Activated T-cell treated with anti-CD3 and anti-CD28 coated beads, Interleukin-2, amount 50 U/mL, for 4 hours (primary cell): ENCODE measurements at regions not wholly inside any gene's neighbourhood (a gene's known extent, or its start where the extent isn't known, plus 50 kb on each side); places are given as distances from the start of the nearest gene placed in this dataset.
"Not testable (repeated sequence)": the region's sequence is repeated elsewhere in the genome, so short reads cannot be mapped to it uniquely, and the experiment has no call there.

ENCODE experiments used
- ATAC-seq, 2 donors: fragments of 200-7000 bp; cut with Tn5 transposase; one replicate each; pipeline ENCODE4 v1.10.0; 2021
- DNase-seq: peaks from one replicate; pipeline ENCODE4 v3.0.0-alpha.2; 2020
- H3K27me3 Mint-ChIP-seq: one replicate; pipeline ENCODE4 v1.8.0; 2021; ENCODE audit warnings: low read depth, mixed read lengths
- H3K36me3 Mint-ChIP-seq: one replicate; pipeline ENCODE4 v1.8.0; 2022; ENCODE audit warnings: mixed read lengths; ENCODE audit not compliant: insufficient read depth
- H3K4me1 Mint-ChIP-seq: one replicate; pipeline ENCODE4 v1.8.0; 2021; ENCODE audit warnings: low read depth, mixed read lengths
- H3K4me3 Mint-ChIP-seq: one replicate; pipeline ENCODE4 v1.8.0; 2021; ENCODE audit warnings: mild to moderate bottlenecking, moderate library complexity, mixed read lengths
- H3K9me3 Mint-ChIP-seq: one replicate; pipeline ENCODE4 v1.8.0; 2021; ENCODE audit warnings: mixed read lengths

GRCh38 chr16:85200471-85201278 is 88.4 kb upstream of the CIBAR2 start:
- Mint-ChIP-seq H3K27me3 (peaks cover 1% of the 10 kb centered on the region), H3K4me3 (no peak overlapping the region), H3K9me3 (no peaks in the 10 kb centered on the region), H3K4me1 (no peaks in the 10 kb centered on the region), H3K36me3 (no peaks in the 10 kb centered on the region)
- DNase-seq (no peak), ATAC-seq (no peak)

- Mint-ChIP-seq H3K36me3 (no peaks in the 10 kb centered on the region), H3K4me3 (no peak overlapping the region), H3K27me3 (peaks cover 3% of the 10 kb centered on the region), H3K9me3 (no peaks in the 10 kb centered on the region), H3K4me1 (no peaks in the 10 kb centered on the region)
- ATAC-seq (no peak), DNase-seq (no peak)
Measured at GRCh38 chr16:85201574-85201973, 89.3 kb upstream of the CIBAR2 start.

DNA sequence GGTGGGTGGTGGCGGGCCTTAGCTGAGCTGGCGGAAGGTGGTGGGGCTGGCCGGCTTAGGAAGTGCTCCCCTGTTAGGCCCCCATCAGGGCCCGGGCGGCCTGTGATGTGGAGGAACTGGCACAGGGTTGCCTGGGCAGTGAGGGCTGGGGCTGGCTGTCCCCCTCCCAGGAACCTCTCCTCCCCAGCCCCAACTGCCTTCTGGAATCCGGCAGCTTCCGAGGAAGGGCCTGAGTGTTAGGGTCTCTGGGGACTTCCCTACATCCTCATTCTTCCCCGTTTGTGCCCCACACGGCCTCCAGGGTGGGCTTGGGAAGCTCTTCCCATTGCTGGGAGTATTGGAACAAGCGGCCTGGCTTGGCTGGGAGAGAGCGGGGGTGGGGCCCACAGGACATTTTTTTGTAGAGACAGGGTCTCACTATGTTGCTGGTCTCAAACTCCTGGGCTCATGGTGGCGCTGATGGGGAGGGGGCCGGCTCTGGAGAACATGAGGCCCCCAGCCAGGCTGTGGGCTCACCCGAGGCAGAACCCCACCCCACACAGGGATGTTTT is 89.9 kb upstream of the CIBAR2 start:
- Mint-ChIP-seq H3K4me1 (no peaks in the 10 kb centered on the region), H3K9me3 (no peaks in the 10 kb centered on the region), H3K4me3 (no peak overlapping the region), H3K36me3 (no peaks in the 10 kb centered on the region), H3K27me3 (peaks cover 3% of the 10 kb centered on the region)
- ATAC-seq (no peak), DNase-seq (no peak)

DNA sequence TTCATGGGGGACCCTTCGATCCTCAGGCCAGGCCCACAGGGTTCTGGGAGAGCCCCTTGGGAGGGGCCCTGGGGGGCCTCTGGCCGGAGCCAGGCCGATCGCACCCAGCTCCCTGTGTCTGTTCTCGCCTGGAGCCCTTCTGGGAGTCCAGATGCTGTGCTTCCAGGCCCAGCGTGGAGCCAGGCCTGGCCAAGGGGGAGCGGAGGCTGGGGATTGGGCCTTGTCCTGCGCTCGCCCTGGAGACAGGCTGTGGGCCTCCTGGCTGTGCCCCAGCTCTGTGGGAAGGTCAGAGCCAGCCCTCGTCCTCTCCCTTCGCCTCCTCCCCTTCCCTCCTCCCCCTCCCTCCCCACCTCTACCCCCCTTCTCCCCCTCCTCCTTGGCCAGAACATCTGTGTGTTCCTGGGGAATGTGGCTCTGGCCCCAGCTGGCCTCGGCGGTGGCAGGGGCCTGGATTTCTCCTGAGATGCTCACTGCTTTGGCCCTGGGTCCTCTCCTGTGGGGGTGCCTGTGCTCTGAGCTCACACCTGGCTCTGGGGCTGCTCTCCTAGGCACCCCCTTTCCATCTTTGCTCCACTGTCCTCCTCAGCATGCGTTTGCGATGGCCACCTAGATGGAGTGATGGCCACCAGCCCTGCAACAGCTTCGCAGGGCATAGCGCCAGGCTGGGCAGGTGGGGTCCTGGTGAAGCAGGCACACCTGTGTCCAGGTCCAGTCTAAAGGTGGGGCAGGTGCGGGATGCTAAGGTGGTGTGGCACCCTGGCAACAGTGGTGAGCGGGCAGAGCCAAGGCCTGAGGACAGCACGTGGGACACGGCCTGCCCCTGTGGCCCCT is 90.6 kb upstream of the CIBAR2 start:
- Mint-ChIP-seq H3K4me1 (no peaks in the 10 kb centered on the region), H3K4me3 (no peak overlapping the region), H3K9me3 (no peaks in the 10 kb centered on the region), H3K27me3 (peaks cover 4% of the 10 kb centered on the region), H3K36me3 (no peaks in the 10 kb centered on the region)
- ATAC-seq (no peak), DNase-seq (no peak)

- Mint-ChIP-seq H3K4me3 (no peak overlapping the region), H3K4me1 (no peaks in the 10 kb centered on the region), H3K36me3 (no peaks in the 10 kb centered on the region), H3K27me3 (peaks cover 4% of the 10 kb centered on the region), H3K9me3 (no peaks in the 10 kb centered on the region)
- ATAC-seq (no peak), DNase-seq (no peak)
Measured at GRCh38 chr16:85203462-85203813, 91.2 kb upstream of the CIBAR2 start.

DNA sequence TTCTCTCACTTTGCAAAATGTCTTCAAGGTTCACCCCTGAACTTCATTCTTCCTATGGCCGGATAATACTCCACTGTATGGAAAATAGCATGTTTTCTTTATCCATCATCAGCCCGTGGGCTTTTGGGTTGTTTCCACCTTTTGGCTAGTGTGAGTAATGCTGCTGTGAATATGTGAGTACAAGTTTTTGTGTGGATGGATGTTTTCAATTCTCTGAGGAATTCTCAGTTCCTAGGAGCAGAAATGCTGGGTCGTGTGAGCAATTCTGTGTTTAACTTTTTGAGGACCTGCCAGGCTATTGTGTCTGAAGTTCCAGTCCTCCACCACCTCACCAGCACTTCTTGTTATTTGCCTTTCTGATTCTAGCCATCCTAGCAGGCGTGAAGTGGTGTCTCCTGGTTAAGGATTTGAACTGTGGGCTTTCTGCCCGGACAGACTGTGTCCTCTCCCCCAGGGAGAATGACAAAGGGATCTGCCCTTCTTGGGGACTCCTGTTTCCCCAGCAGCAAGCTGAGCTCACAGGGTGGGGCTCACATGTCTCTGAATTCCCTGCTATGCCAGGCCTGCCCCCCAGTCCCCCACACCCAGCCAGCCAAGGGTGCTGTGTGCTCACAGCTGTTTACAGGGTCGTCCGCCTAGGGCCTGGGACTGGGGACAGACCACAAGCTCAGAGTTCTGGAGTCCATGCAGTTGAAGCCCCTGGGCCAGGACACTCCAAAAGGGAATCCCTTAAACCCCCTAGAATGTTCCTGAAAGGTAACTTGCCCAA is 92.2 kb upstream of the CIBAR2 start:
- H3K4me3 Mint-ChIP-seq, result no peak overlapping the region
- DNase-seq, result no peak
- H3K36me3 Mint-ChIP-seq, result no peaks in the 10 kb centered on the region
- H3K27me3 Mint-ChIP-seq, result peaks cover 4% of the 10 kb centered on the region
- H3K4me1 Mint-ChIP-seq, result no peaks in the 10 kb centered on the region
- no peaks in the 10 kb centered on the region for H3K9me3 Mint-ChIP-seq
- no peak for ATAC-seq

- not testable (repeated sequence) for H3K36me3 Mint-ChIP-seq, DNase-seq, ATAC-seq, H3K9me3 Mint-ChIP-seq, H3K4me1 Mint-ChIP-seq, H3K4me3 Mint-ChIP-seq, H3K27me3 Mint-ChIP-seq
Measured at GRCh38 chr16:85205257-85205656, 93.0 kb upstream of the CIBAR2 start.

DNA sequence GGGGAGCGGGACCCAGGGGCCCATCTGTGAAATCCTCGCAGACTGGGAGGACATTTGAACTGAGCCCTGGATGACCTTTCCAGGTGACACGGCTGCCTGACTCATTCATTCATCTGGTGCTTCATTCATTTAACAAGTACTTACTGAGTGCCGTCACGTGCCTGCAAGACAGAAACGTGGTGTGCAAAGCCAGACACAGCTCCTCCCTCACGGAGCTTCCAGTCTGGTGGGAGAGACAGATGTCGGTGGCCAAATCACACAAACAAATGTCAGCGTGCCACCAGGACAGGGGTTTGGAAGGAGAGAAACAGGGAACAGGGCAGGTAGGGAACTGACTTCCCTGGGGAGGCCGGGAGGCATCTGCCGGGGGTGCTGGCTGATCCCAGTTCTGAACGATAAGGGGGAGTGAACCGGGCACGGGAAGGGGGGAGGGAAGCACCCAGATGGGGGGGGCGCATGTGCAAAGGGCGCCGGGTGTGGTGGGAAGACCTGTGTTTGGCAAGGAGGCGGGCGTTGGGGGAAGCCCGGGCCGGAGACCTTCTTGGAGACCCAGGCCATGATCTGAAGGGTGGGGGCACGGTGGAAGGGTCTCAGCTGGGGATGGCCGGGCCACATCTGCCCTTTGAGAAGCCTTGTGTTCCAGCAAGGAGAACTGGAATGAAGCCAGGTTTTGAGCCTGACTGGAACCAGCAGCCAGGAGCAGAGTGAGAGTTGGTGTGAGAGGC is 93.6 kb upstream of the CIBAR2 start:
- Mint-ChIP-seq H3K27me3 (peaks cover 4% of the 10 kb centered on the region), H3K9me3 (no peaks in the 10 kb centered on the region), H3K4me3 (no peak overlapping the region), H3K4me1 (no peaks in the 10 kb centered on the region), H3K36me3 (no peaks in the 10 kb centered on the region)
- no peak for ATAC-seq
- no peak for DNase-seq

DNA sequence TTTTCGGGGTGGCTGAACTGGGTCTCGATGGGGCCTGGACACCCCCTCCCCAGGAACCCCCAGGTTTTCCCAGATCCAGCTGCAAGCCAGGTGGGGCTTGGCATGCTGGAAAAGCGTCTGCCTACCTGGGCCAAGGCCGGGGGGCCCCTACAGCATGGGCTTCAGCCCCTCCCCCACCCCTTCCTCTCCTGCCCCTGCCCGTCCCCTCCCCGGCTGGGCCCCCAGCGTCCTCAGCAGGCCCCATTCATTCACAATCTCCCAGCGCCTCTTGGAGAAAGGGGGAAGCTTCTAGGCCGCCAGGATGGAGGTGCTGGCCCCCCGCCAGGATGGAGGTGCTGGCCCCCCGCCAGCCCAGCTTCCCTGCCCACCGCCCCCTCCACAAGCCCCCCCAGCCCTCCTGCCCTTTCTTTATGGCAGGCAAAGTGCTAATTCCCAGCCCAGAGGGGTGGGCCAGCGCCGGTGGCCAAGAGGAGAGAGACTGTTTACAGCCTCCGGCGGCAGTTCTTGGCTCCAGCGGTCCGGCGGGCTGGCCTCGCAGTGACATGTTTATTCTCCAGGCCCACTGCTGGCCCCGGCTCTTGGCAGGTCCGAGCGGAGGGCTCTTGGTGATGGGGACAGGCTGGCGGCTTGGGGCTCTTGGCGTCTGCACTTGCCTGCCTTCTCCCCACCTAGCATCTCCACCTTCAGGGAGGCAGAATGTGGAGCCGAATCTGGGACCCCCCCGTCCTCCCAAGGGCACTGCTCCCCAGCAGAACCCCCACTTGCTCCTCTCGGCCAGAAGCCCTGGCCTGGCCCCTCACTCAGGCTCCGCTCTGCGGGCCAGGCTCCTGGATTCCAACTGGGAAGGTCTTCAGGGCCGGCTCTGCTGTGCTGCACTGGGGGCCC is 94.4 kb upstream of the CIBAR2 start:
- no peaks in the 10 kb centered on the region for H3K9me3 Mint-ChIP-seq
- H3K27me3 Mint-ChIP-seq, result peaks cover 4% of the 10 kb centered on the region
- no peaks in the 10 kb centered on the region for H3K36me3 Mint-ChIP-seq
- ATAC-seq (no peak), DNase-seq (no peak)
- no peak overlapping the region for H3K4me3 Mint-ChIP-seq
- H3K4me1 Mint-ChIP-seq, result no peaks in the 10 kb centered on the region

- Mint-ChIP-seq H3K9me3 (no peaks in the 10 kb centered on the region), H3K36me3 (no peaks in the 10 kb centered on the region), H3K4me3 (no peak overlapping the region), H3K4me1 (no peaks in the 10 kb centered on the region), H3K27me3 (peaks cover 6% of the 10 kb centered on the region)
- ATAC-seq (no peak), DNase-seq (no peak)
Measured at GRCh38 chr16:85207357-85207921, 95.2 kb upstream of the CIBAR2 start.

GRCh38 chr16:85208181-85208580 is 95.9 kb upstream of the CIBAR2 start:
- H3K9me3 Mint-ChIP-seq, result no peaks in the 10 kb centered on the region
- H3K4me1 Mint-ChIP-seq, result no peaks in the 10 kb centered on the region
- no peaks in the 10 kb centered on the region for H3K36me3 Mint-ChIP-seq
- no peak for DNase-seq
- H3K27me3 Mint-ChIP-seq, result peaks cover 6% of the 10 kb centered on the region
- no peak overlapping the region for H3K4me3 Mint-ChIP-seq
- no peak for ATAC-seq

DNA sequence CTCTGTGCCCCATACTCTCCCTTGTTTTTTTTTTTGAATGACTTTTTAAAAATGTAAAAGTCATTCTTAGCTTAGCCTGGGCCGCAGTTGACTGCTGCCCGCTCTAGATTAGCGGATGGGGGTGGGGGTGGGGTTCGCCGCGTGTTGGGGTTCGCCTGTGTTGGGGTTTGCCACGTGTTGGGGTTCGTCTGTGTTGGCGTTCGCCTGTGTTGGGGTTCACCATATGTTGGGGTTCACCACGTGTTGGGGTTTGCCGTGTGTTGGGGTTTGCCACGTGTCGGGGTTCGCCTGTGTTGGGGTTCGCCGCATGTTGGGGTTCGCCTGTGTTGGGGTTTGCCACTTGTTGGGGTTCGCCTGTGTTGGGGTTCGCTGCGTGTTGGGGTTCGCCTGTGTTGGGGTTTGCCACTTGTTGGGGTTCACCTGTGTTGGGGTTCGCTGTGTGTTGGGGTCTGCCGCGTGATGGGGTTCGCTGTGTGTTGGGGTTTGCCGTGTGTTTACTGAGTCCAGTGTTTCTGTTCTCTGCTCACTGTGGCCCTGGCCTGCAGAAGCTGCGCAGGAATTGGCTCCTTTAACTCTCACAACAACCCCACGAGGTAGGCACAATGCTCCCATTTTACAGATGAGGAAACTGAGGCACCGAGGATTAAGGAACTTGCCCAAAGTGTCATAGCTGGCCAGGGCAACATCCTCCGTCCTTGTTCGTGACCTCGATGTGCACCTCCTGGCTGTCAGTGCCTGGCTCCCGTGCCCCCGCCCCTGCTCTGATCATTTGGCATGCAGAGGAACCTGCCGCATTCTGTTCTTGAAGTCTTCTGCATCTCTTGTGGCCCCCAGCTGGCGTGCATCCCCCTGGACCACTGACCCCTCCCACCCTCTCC is 96.6 kb upstream of the CIBAR2 start:
- H3K4me3 Mint-ChIP-seq, result no peak overlapping the region

More for the DNA sequence above, 96.6 kb upstream of the CIBAR2 start:
- Mint-ChIP-seq H3K36me3 (no peaks in the 10 kb centered on the region), H3K4me1 (no peaks in the 10 kb centered on the region), H3K9me3 (no peaks in the 10 kb centered on the region), H3K27me3 (peaks cover 9% of the 10 kb centered on the region)
- DNase-seq (no peak), ATAC-seq (no peak)
